Cardiac septum (tissue), 1 donor: ENCODE measurements at regions not wholly inside any gene's neighbourhood (a gene's known extent, or its start where the extent isn't known, plus 50 kb on each side); places are given as distances from the start of the nearest gene placed in this dataset.
"Not testable (repeated sequence)": the region's sequence is repeated elsewhere in the genome, so short reads cannot be mapped to it uniquely, and the experiment has no call there.

Source experiments
- DNase-seq: peaks from one replicate; pipeline ENCODE4 v3.0.0-alpha.2; 2020; ENCODE audit warnings: low spot score
- intact Hi-C: fragments of 100-400 bp; cut with DNase I; formaldehyde crosslinking; loops from one replicate; pipeline ENCODE4 v1.14.0; 2022
- donor health status: DM: no; HTN: no; CAD: no.

- intact Hi-C loops: no loop called here
- DNase-seq: peak; percentile 51
These were observed 398.7 kb downstream of the TMEM121 start for GRCh38 chr14:105924951-105925591.

DNA sequence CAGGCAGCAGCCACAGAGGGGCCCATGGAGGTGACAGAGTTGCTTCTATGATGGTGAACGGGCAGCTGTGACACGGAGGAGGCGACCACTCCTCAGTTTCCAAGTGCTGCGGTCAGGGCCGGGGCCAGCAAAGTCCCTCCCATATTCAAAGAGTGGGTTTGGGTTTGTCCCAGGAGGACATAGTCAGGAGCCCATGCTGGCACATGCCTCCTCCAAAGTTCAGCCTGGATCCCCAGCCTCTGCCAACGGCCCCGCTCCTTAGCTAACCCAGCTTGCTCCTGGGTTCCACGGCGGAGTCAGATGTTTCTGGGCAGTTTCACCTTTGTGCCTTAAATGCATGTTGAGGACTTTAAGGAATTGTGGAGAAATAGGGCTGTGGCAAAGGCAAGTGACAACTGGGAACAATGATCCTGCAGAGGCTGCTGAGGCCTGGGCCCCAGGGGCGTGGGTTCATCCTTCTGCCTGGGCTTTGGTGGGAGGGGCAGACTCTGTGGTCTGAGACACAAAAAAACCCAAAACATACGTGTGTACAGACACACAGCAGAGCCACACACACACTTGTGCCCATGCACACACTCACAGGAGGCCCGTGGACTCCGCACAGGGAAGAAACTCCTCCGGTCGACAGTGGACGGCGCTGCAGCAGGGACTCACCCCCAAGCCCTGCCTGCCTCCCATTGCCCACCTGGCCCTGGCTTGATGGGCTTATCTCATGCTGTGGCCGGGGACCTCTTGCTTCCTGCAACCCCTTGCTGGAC lies 399.4 kb downstream of the TMEM121 start:
- intact Hi-C loops: no loop called here
- peak; percentile 66 for DNase-seq

DNA sequence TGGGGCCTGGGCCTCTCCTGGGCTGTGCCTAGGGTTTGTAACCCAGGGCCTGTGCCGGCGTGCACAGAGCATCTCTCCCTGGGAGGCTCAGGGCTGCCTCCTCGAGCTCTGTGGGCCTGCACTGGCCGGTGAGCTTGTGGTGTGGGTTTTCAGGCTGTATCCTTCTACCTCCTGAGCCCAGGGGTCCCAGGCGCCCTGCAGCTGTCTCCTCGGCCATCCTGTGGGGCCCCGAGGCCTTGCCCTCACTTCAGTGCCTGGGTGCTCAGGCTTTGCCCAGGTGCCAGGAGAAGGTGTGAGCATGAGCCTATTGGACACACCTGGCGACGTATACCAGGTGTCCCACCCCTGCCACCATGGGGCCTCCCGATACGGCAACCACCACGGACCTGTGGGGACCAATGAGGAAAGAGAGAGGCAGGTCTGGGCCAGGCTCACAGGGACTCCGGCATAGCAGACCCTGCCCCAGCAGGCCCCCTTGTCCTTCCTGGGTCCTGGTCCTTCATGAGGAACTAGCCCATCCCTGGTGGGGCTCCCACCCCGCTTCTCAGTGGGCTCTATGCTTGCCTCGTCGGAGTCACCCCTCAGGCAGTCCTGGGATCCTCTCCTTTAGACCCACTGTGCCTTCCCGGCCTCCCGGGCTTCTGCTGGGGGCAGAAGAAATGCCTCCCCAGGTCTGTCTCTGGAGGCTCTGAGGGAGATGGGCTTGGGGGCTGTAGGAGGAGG lies 400.2 kb downstream of the TMEM121 start:
- intact Hi-C loops: no loop called here
- peak; percentile 65 for DNase-seq

- intact Hi-C loops: no loop called here
- peak; percentile 10 for DNase-seq
These were observed 401.0 kb downstream of the TMEM121 start for GRCh38 chr14:105927096-105928060.

DNA sequence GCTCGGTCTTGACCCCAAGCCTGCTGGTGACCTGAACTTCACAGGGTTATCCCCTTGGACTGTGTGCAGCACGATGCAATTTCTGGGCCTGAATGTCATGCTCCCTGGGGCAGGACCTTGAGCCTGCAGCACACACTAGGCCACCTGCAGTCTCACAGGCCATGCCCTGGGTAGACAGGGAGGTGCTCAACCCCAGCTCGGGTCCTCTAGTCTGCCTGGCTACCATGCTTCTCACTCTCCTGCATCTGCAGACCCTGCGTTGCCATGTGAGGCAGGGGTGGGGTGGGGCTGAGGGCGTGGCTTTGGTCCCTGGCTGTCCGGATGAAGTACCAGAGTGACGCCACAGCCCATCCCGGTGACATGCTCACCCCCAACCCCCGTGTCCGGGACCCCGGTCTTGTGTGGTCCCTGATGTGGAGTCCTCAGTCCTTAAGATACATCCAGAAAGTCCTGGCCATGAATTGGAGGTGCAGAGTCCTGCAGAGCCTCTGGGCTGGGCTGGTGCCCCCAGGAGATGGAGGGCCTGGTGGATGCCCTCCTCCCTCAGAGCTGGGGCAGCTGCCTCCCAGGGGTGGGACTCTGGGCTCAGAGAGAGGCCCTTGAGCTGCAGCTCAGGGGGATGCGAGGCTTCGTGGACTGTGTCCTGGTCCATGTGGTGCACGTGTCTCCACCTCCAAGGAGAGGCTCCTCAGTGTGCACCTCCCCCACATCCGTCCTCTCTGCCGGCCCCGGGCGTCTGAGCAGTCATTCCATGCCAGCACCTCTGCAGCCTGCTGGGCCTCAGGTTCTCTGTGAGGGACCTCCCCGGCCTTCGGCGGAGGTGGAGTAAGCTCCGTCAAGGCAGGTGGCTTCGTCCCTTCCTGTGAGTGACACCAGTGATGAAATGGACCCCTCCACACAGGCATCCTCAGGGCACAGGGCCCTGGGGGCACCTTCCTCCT lies 402.1 kb downstream of the TMEM121 start:
- peak; percentile 72 for DNase-seq
- intact Hi-C loops: not testable (repeated sequence)

DNA sequence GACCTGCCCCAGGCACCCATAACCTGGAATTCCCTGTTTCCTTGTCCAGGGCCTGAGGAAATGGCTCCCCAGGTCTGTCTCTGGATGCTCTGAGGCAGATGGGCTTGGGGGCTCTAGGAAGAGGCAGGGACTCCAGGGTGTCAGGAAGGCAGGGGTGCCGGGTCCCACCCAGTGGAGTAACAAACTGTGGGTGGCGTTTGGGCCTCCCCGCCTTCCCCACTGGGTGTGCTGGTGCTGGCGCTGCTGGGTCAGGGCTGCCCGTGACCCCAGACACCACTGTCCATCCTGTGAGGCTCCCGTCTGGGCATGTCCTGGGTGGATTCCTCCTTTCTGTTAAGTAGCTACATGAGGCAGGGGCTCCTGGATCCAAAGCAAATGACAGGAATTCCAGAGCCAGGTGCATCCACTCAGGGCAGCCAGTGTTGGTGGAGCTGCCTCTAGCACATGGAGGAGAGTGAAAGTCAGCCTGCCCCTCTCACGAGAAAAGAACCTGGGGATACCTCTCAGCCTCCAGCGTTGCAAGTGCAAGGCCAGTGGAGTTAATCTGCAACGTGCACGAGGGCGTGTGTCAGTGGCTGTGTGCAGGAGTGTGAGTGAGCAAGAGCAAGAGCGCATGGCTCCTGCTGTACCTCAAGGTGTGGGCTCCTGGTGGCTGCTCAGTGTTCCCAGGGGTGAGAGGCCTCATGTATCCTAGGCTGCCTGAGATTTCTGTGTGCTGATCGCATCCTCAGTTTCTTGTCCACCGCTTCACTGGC lies 403.1 kb downstream of the TMEM121 start:
- DNase-seq: peak; percentile 51
- intact Hi-C loops: no loop called here

- intact Hi-C loops: no loop called here
- DNase-seq: peak; percentile 5
These were observed 404.2 kb downstream of the TMEM121 start for GRCh38 chr14:105930572-105930971.

GRCh38 chr14:105931808-105932483 lies 405.6 kb downstream of the TMEM121 start:
- peak; percentile 17 for DNase-seq
- intact Hi-C loops: no loop called here

DNA sequence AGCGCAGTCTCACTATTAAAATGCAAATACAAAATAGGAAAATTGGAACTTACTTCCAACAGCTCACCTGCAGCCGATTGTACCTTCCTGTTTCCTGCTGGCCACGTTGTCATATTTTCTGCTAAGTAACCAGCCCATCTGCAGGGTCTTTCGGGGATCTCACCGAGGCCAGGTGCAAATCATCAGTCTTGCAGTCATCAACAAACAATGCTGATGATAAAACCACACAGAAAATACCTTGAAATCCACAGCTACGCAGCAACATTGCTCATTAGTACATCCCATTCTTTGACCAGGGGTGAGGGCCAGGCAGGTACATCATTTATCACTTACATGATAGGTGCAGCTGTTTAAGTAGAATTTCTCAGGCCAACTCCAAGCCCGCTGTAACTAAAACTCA lies 406.9 kb downstream of the TMEM121 start:
- DNase-seq: peak; percentile 29
- intact Hi-C loops: no loop called here

- peak; percentile 17 for DNase-seq
- intact Hi-C loops: no loop called here
These were observed 409.0 kb downstream of the TMEM121 start for GRCh38 chr14:105935384-105935783.

DNA sequence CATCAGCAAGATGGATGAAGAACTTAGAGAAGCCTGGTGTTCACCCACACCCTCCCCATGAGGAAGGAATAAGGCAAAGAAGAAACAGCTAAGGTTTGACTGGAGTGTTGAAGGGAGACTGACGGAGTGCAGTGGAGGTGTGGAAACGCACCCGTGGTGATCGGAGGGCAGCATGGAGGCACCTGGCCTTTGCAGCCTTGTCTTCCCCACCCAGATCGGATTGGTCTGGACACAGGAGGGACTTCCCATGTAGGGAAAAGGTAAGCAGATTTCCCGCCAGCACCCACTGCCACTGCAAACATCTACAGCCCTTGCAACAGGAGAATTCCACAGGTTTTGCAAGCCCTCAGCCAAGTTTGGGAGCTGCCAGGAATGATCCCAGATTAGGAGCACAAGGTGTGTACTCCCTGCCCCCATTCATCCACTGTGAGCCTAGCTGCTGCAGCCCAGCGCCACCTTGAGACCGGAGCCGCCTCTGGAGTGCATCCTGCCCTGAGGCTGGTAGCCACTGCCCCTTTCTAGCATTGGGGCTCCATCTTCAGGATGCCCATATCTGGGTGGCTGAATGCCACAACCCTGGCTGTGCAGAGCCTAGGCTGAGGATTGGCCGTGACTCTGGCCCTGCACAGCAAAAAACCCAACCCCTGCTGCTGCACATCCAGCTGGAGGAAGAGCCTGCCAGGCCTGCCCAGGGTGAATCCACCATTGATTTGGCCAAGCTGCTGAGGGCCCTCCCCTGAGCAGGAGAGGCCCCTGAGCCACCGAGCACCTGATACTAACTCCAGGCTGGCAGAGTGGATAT lies 411.1 kb downstream of the TMEM121 start:
- intact Hi-C loops: no loop called here
- no peak for DNase-seq

GRCh38 chr14:105938055-105938863 lies 411.9 kb downstream of the TMEM121 start:
- no peak for DNase-seq
- intact Hi-C loops: no loop called here

DNA sequence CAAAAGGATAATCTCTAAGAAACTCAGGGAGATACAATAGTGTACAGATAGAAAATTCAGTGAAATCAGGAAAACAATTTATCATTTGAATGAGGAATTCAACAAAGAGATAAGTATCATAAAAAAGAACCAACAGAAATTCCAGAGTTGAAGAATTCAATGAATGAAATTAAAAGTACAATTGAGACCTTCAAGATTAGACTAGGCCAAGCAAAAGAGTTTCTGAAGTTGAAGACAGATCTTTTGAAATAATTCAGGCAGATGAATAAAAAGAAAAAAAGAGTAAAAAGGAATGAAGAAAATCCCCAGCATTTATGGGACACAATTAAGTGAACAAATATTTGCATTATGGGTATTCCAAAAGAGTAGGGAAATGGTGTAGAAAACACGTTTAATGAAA lies 412.6 kb downstream of the TMEM121 start:
- intact Hi-C loops: no loop called here
- no peak for DNase-seq

DNA sequence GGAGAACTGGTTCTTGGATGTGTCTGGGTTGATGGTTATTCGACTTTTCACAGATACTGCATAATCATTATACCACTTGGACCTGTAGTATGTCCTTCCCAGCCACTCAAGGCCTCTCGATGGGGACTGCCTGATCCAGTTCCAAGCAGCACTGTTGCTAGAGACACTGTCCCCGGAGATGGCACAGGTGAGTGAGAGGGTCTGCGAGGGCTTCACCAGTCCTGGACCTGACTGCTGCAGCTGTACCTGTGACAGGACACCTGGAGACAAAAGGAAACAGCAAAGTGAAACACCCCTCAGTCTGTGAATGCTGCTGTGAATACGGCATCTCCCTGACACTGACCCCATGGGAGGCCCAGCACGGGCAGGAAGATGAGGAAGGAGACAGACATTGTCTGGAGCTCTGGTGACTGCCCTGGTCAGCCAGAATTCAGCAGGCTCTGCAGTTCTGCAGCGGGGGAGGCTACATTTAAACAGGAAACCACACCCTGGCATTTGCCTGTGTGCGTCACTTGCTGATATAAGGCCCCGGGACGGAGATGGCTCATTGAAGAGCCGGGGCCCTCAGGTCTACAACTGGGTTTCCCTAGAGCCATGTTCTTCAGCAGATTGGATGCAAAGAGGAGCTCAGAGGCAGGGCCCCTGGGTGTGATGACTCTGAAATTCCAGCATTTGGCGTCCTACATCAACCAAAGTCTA lies 413.6 kb downstream of the TMEM121 start:
- intact Hi-C loops: loop anchor here (10.0 kb wide), 1 partner anchor 265 kb away; no protein-coding TSS in a partner anchor
- no peak for DNase-seq
